HG02870 (cell line): ENCODE measurements at regions not wholly inside any gene's neighbourhood (a gene's known extent, or its start where the extent isn't known, plus 50 kb on each side); places are given as distances from the start of the nearest gene placed in this dataset.
A peak's percentile ranks its signal among the peaks of the same experiment; 100 is the strongest.

Experiments used
- ATAC-seq: cut with Tn5 transposase; IDR thresholded peaks from one replicate; pipeline ENCODE4 v1.9.1; 2021; ENCODE audit warnings: mild to moderate bottlenecking, moderate library complexity; ENCODE audit not compliant: unreplicated experiment

DNA sequence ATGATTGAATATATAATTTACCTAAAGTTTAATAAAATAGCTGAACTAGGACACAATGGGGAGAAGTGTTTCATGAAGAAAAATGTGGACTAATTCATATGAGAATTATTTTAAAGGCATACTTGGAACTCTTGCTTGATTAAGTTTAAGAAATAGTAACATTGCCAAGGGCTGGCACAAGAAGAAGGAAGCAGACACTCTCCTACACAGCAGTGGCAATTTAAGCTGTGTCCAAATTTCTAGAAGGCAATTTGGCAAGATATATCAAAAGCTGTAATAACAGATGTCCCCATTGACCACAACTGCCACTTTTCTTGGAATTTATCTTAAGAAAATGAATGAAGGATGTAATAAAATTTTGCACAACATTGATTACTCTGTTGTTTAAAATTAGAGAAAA is 209.5 kb upstream of the S100G start:
- ATAC-seq, result no peak

- no peak for ATAC-seq
Observed at GRCh38 chrX:16444353-16444752, 205.6 kb upstream of the S100G start.

DNA sequence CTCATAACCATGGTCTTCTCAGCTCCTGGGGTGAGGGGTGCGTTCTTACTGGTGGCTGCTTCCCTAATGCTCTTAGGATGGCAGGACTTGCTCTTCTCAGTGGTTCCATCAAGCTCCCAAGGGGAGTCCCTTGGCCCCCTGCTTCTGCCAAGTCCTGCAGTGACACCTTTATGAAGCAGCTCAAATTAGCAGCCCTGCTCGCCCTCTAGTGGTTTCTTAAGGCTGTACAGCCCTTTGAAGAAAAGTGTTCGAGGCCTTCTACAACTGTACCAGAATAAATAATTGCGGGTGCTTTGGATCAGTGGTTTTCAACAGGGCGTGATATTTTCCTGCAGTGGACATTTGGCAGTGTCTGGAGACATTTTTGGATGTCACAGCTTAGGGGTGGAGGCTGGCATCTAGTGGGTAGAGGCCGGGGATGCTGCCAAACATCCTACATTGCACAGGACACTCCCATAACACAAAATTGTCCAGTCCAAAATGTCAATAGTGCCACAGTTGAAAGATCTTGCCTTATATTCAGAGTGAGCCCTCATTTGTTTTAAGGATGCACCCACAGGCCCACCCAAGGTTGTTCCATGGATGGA is 204.7 kb upstream of the S100G start:
- ATAC-seq, result peak; percentile 65

GRCh38 chrX:16451334-16451733 is 198.6 kb upstream of the S100G start:
- ATAC-seq, result no peak

GRCh38 chrX:16454926-16455325 is 195.0 kb upstream of the S100G start:
- no peak for ATAC-seq

- ATAC-seq, result no peak
Observed at GRCh38 chrX:16457239-16457638, 192.7 kb upstream of the S100G start.

GRCh38 chrX:16458208-16458607 is 191.8 kb upstream of the S100G start:
- ATAC-seq, result no peak

- ATAC-seq, result no peak
Observed at GRCh38 chrX:16459008-16459407, 190.9 kb upstream of the S100G start.

DNA sequence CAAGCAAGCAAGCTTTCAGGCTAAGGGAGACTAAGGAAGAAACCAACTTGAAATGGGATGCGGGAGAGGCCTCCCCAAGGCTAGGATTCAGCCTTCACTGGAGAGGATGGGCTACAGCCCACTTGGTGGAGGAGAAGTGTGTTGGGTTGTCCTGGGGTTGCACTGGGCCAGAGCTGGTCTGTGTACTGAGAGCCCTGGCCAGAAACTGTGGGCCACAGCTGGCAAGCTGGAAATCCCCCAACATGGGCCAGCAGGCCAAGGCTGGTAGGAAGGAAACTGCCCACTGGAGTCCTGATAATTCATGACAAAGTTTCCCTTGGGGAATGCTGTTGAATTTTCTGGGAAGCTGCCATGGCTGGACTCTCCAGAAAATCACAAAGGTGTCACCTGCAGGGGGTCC is 188.0 kb upstream of the S100G start:
- no peak for ATAC-seq

DNA sequence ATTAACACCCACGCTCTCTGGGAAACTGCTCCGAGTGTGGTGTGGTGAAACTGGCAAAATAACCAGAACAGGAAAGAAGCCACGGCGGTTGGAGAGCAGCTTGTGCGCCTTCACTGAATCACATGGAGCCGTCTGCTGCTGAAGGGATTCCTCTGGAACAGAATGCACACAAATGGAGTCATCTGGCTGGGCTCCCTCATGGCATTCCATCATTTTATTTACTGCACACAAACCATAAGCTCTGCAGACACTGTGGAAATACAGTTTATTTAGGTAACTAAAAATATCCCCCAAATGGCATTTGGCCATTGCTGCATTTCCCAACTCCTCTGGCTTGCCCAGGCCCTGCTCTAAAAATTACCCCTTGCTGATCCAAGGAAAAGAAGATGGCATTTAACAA is 187.0 kb upstream of the S100G start:
- no peak for ATAC-seq

DNA sequence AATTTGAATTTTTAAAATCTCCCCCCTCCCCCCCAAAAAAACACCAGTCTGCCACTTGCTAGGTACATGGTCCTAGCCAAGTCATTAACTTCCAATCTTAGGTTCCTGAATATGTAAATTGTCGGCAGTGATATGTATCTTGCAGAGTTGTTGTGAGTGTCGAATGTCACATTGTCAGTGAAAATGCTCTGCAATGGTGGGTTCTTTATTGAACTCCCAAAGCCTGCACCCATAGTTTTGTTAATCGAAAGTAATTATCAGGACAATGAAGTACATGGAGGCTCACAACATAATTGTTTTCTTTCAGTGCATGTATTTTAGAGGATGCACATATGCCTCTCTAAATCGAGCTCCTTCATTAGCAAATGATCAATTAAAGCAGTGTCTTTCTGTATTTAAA is 185.6 kb upstream of the S100G start:
- no peak for ATAC-seq

DNA sequence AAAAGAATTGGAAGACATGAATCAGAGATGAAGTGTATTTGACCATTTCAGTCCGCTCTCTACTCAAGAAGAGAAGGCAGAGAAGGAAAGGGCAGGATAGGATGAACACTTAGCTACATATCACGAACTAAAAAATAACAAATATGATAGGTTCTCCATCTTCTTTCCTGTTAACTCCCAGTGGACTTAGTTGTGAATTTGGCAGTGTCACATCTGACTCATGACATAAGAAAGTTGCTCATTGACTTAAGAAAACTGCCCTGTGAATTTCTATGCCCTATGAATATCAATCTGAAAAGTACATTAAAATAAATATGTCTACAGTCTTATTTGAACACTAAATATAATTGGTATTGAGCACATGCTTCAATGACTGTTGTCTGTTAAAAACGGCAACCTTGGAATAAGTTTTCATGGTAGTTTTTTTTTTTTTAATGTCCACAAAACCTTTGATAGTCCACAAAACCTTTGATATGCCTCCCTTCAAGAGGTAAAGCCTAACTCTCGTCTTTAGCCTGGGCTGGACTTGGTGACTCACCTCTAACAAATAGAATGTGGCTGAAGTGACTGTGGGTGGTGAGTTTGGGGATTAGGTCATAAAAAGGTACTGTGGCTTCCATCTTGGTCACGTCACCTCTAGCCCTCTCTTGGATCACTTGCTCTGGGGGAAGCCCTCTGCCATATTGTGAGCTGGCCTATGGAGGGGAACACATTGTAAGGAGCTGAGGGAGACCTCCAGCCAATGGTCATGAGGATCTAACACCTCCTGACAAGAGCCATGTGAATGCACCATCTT is 184.7 kb upstream of the S100G start:
- no peak for ATAC-seq

GRCh38 chrX:16466640-16467432 is 183.1 kb upstream of the S100G start:
- no peak for ATAC-seq

GRCh38 chrX:16469870-16470269 is 180.1 kb upstream of the S100G start:
- ATAC-seq, result no peak

- no peak for ATAC-seq
Observed at GRCh38 chrX:16472345-16472744, 177.6 kb upstream of the S100G start.

GRCh38 chrX:16474511-16474910 is 175.4 kb upstream of the S100G start:
- no peak for ATAC-seq

GRCh38 chrX:16476009-16476408 is 173.9 kb upstream of the S100G start:
- no peak for ATAC-seq

- no peak for ATAC-seq
Observed at GRCh38 chrX:16476692-16477091, 173.3 kb upstream of the S100G start.

GRCh38 chrX:16479206-16479869 is 170.6 kb upstream of the S100G start:
- no peak for ATAC-seq

GRCh38 chrX:16480049-16480448 is 169.9 kb upstream of the S100G start:
- ATAC-seq, result no peak

- no peak for ATAC-seq
Observed at GRCh38 chrX:16484338-16484737, 165.6 kb upstream of the S100G start.
